PC-9 (cell line): ENCODE measurements at regions not wholly inside any gene's neighbourhood (a gene's known extent, or its start where the extent isn't known, plus 50 kb on each side); places are given as distances from the start of the nearest gene placed in this dataset.
"Not testable (repeated sequence)": the region's sequence is repeated elsewhere in the genome, so short reads cannot be mapped to it uniquely, and the experiment has no call there.

Experiments used
- BruUV-seq: library from RNA; stranded (reverse); fragments of 400-500 nt; replicated peaks from 2 replicates; lab custom pipeline; 2021; lab: Mats Ljungman, UMichigan
- CTCF ChIA-PET: fragments of 300-600 bp; sonication (Branson Sonifier 250); formaldehyde crosslinking; loops from one replicate; lab custom pipeline; 2022; ENCODE audit warnings: antibody characterized with exemption; lab: Charles Lee
- POLR2A ChIA-PET: fragments of 300-600 bp; sonication (Branson Sonifier 250); formaldehyde crosslinking; loops from one replicate; lab custom pipeline; 2022; ENCODE audit warnings: antibody characterized with exemption; ENCODE audit not compliant: unreplicated experiment; lab: Charles Lee
- DNase-seq, 2 experiments: peaks; one replicate each; pipeline versions ENCODE4 v3.0.0 to v3.0.0-alpha.2; 2015 to 2022; ENCODE audit warnings: mixed read lengths in 1 of 2
- H2AFZ ChIP-seq: fragments of 200-600 bp; sonication (generic); 2 replicates; pipeline ENCODE4 v1.8.1; 2017; ENCODE audit warnings: antibody characterized with exemption
- H3F3A ChIP-seq: fragments of 200-600 bp; sonication (generic); 2 replicates; pipeline ENCODE4 v1.8.1; 2017; ENCODE audit warnings: antibody characterized with exemption, mild to moderate bottlenecking, low read depth; ENCODE audit not compliant: insufficient read depth
- H3K27ac ChIP-seq: fragments of 200-600 bp; sonication (generic); 2 replicates; pipeline ENCODE4 v1.6.1; 2016; ENCODE audit warnings: mixed run types
- H3K27me3 ChIP-seq: fragments of 200-600 bp; sonication (generic); 2 replicates; pipeline ENCODE4 v1.6.1; 2016; ENCODE audit warnings: low read depth, mixed run types; ENCODE audit not compliant: insufficient read depth
- H3K36me3 ChIP-seq: fragments of 200-600 bp; sonication (generic); 2 replicates; pipeline ENCODE4 v1.6.1; 2016; ENCODE audit warnings: low read depth, mixed run types
- H3K4me1 ChIP-seq: fragments of 200-600 bp; sonication (generic); replicated peaks from 2 replicates; pipeline ENCODE4 v1.6.1; 2016; ENCODE audit warnings: mixed run types; ENCODE audit not compliant: insufficient read depth
- H3K4me2 ChIP-seq: fragments of 200-600 bp; sonication (generic); 2 replicates; pipeline ENCODE4 v1.6.1; 2017; ENCODE audit warnings: mixed run types
- H3K4me3 ChIP-seq: fragments of 200-600 bp; sonication (generic); 2 replicates; pipeline ENCODE4 v1.6.1; 2016; ENCODE audit warnings: mixed run types
- H3K79me2 ChIP-seq: fragments of 200-600 bp; sonication (generic); 2 replicates; pipeline ENCODE4 v1.6.1; 2017; ENCODE audit warnings: low read depth, mixed run types
- H3K9me2 ChIP-seq: fragments of 200-600 bp; sonication (generic); 2 replicates; pipeline ENCODE4 v1.8.1; 2017; ENCODE audit warnings: mild to moderate bottlenecking; ENCODE audit not compliant: insufficient read depth
- H3K9me3 ChIP-seq: fragments of 200-600 bp; sonication (generic); 2 replicates; pipeline ENCODE4 v1.8.1; 2016; ENCODE audit warnings: low read depth; ENCODE audit not compliant: insufficient read depth
- H4K20me1 ChIP-seq: fragments of 200-600 bp; sonication (generic); 2 replicates; pipeline ENCODE4 v1.8.1; 2017; ENCODE audit not compliant: insufficient read depth
- EZH2 ChIP-seq: fragments of 200-600 bp; sonication (generic); IDR thresholded peaks from 2 replicates; pipeline ENCODE4 v1.8.0; 2017; ENCODE audit warnings: antibody characterized with exemption, low read depth
- intact Hi-C: fragments of 100-400 bp; cut with micrococcal nuclease; formaldehyde crosslinking; loops from one replicate; pipeline ENCODE4 v1.10.0; 2022; ENCODE audit not compliant: unreplicated experiment
- TF ChIP-seq, protein P1 (sequence below): fragments of 200-600 bp; sonication (generic); conservative IDR thresholded peaks from 2 replicates; pipeline ENCODE4 v1.6.1; 2017; ENCODE audit warnings: mixed run types, antibody characterized with exemption, mild to moderate bottlenecking, moderate library complexity

DNA sequence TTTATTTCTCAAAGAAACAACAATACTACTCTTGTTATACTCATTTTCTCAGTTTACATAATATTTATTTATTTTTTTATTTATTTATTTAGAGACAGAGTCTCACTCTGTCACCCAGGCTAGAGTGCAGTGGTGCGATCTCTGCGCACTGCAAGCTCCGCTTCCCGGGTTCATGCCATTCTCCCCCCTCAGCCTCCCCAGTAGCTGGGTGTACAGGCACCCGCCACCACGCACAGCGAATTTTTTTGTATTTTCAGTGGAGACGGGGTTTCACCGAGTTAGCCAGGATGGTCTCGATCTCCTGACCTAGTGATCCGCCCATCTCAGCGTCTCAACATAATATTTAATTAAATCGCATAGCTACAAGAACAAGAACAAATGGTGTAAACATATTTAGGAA, 2932.3 kb upstream of the OR11H1 start:
- DNase-seq, CTCF ChIA-PET, BruUV-seq, H3K9me2 ChIP-seq, H3K4me1 ChIP-seq, H3K27ac ChIP-seq, H3K36me3 ChIP-seq, H3K9me3 ChIP-seq, intact Hi-C loops, H3K79me2 ChIP-seq, H3K4me3 ChIP-seq, H3K4me2 ChIP-seq, H4K20me1 ChIP-seq, POLR2A ChIA-PET, H3K27me3 ChIP-seq, H3F3A ChIP-seq, H2AFZ ChIP-seq: not testable (repeated sequence)

DNA sequence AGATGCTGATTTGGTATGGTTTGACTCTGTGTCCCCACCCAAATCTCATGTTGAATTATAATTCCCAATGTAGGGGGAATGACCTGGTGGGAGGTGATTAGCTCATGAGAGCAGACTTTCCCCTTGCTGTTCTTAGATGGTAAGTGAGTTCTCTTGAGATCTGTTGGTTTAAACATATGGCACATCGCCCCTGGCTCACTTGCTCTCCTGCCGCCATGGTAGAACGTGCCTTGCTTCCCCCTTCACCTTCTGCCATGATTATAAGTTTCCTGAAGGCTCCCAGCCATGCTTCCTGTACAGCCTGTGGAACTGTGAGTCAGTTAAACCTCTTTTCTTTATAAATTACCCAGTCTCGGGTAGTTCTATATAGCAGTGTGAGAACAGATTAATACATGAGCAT, 2930.2 kb upstream of the OR11H1 start:
- H3K79me2 ChIP-seq, H3K9me2 ChIP-seq, H3K4me2 ChIP-seq, CTCF ChIA-PET, H3K4me1 ChIP-seq, H3K27ac ChIP-seq, DNase-seq, intact Hi-C loops, H2AFZ ChIP-seq, H3K4me3 ChIP-seq, H3K9me3 ChIP-seq, H3K36me3 ChIP-seq, H3F3A ChIP-seq, POLR2A ChIA-PET, H3K27me3 ChIP-seq, BruUV-seq, H4K20me1 ChIP-seq: not testable (repeated sequence)

DNA sequence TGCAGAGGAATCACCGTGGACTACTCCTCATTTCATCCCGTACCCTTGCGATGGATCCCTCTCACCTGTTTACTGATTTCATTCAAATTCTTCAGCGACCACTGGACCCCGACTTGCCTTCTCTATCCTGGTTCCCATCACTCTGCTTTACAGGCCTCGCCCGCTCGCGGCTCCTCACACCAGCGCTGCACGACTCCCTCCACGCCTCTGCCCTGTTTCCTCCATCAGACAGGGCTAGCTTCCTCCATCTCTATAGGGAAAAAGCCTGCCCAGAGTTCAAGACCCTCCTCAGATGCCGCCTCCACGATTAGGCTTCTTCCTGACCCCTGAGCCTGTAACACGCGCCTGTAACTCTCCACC, 2926.5 kb upstream of the OR11H1 start:
- H3F3A ChIP-seq, H3K79me2 ChIP-seq, DNase-seq, H3K36me3 ChIP-seq, CTCF ChIA-PET, H3K9me2 ChIP-seq, H3K4me3 ChIP-seq, H3K9me3 ChIP-seq, intact Hi-C loops, BruUV-seq, POLR2A ChIA-PET, H3K4me1 ChIP-seq, H3K27ac ChIP-seq, H3K27me3 ChIP-seq, H4K20me1 ChIP-seq, H2AFZ ChIP-seq: not testable (repeated sequence)
- H3K4me2 ChIP-seq, result 0 out of 2 replicates have a peak overlapping the region, but pooled peaks have one; percentile 29

DNA sequence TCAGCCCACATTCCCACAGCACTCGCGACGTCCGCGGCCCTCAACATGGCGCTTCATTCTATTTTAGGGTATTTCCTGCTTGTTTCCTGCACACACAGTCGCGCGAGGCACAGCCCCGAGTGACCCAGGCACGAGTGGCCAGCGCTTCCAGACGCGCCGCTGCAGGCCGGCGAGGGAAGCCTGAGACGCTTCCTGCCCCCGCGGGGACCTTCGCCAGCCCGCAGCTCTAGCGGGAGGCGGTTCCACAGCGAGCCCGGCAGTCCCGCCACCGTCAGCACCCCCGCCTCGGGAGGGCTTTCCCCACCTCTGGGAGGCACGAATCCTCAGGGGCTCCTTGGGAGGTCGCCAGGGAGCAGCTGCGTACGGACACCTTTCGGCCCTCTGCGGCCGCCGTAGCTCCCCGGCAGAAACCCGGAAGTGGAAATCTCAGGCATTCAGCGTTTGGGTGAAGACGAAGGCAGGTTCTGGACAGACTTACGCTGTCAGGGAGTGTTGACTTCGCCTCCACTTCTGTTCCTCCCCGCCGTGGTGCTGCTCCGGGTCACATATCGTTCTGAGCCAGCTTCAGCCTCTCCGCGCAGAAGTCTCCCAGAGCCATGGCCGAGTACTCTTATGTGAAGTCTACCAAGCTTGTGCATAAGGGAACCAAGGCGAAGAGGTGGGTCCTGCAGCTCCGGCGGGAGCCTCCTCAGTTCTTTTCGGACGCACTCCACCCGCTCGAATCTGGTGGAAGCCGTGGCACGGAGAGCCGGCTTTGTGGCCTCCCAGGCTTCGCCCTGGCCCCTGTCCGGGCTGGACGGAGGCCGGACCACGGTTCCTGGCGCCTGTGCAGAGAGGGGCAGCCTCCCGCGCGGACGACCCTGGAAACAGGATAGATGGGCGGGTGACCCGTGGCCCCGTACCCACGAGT, 2925.9 kb upstream of the OR11H1 start:
- no peak for DNase-seq
- Histone ChIP-seq H3K4me1 (no peaks in the 10 kb centered on the region), H3K79me2 (no peaks in the 10 kb centered on the region), H3K9me2 (no peaks in the 10 kb centered on the region), H3K9me3 (no peaks in the 10 kb centered on the region), H4K20me1 (no peaks in the 10 kb centered on the region), H3K27ac (no peak overlapping the region), H3K27me3 (no peaks in the 10 kb centered on the region; the same call in 1 of the 2 replicates), H2AFZ (no peak overlapping the region), H3K4me2 (0 out of 2 replicates have a peak overlapping the region, but pooled peaks have one; percentile 29), H3K36me3 (no peaks in the 10 kb centered on the region), H3K4me3 (no peak overlapping the region), H3F3A (no peaks in the 10 kb centered on the region)
- intact Hi-C loops, result no loop called here
- no TSS peak for BruUV-seq
- ChIA-PET CTCF (no interaction called here), POLR2A (no interaction called here)
- TF ChIP-seq, protein P1, sequence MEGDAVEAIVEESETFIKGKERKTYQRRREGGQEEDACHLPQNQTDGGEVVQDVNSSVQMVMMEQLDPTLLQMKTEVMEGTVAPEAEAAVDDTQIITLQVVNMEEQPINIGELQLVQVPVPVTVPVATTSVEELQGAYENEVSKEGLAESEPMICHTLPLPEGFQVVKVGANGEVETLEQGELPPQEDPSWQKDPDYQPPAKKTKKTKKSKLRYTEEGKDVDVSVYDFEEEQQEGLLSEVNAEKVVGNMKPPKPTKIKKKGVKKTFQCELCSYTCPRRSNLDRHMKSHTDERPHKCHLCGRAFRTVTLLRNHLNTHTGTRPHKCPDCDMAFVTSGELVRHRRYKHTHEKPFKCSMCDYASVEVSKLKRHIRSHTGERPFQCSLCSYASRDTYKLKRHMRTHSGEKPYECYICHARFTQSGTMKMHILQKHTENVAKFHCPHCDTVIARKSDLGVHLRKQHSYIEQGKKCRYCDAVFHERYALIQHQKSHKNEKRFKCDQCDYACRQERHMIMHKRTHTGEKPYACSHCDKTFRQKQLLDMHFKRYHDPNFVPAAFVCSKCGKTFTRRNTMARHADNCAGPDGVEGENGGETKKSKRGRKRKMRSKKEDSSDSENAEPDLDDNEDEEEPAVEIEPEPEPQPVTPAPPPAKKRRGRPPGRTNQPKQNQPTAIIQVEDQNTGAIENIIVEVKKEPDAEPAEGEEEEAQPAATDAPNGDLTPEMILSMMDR, result no peak
- TF ChIP-seq EZH2, result no peak

DNA sequence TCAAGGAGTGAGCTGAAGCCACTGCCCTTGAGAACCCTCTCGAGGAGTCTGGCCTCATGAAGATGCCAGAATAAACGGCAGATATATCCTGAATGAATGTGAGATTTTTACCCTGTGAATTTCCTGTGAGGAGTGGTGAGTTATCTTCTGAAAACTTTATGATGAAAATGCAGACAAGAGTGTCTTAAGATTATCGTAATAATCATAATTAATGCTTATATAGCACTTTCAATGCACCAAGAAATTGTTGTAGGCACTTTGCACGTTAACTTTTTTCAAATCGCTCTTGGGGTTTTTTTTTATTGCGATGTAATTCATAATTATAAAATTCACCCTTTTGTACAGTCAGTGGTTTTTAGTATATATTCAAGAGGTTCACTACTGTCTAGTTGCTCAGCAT, 2924.6 kb upstream of the OR11H1 start:
- H3K27ac ChIP-seq, intact Hi-C loops, POLR2A ChIA-PET, H3K36me3 ChIP-seq, H3F3A ChIP-seq, H3K9me3 ChIP-seq, H3K4me1 ChIP-seq, CTCF ChIA-PET, BruUV-seq, H3K9me2 ChIP-seq, DNase-seq, H3K27me3 ChIP-seq, H3K79me2 ChIP-seq, H4K20me1 ChIP-seq, H2AFZ ChIP-seq: not testable (repeated sequence)
- H3K4me2 ChIP-seq, result peak overlapping the region; percentile 58
- peak overlapping the region; percentile 32; the same call in 1 of the 2 replicates for H3K4me3 ChIP-seq

DNA sequence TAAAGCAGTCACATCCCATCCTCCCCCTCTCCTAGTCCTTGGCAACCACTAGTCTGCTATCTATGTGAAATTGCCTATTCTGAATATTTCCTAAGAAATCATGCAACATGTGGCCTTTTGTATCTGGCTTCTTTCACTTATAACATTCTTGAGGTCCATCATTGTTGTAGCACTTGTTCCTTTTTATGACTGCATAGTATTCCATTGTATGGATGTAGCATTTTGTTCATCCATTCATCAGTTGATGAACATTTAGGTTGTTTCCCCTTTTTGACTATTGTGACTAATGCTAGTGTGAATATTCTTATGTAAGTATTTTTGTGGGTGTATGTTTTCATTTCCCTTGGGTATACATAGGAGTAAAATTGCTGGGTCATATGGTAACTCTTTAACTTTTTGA, 2924.2 kb upstream of the OR11H1 start:
- H4K20me1 ChIP-seq, H3K4me2 ChIP-seq, H3K36me3 ChIP-seq, H3K79me2 ChIP-seq, H3K27me3 ChIP-seq, CTCF ChIA-PET, POLR2A ChIA-PET, H3K9me2 ChIP-seq, H3K4me1 ChIP-seq, H3K27ac ChIP-seq, DNase-seq, H3F3A ChIP-seq, intact Hi-C loops, BruUV-seq, H3K4me3 ChIP-seq, H2AFZ ChIP-seq, H3K9me3 ChIP-seq: not testable (repeated sequence)
